WERI-Rb-1 (cell line): ENCODE measurements at regions not wholly inside any gene's neighbourhood (a gene's known extent, or its start where the extent isn't known, plus 50 kb on each side); places are given as distances from the start of the nearest gene placed in this dataset.

Source experiments
- DNase-seq: peaks from one replicate; pipeline ENCODE4 v3.0.0-alpha.2; 2020
- H3K27ac ChIP-seq: fragments of 250-450 bp; sonication (Bioruptor Pico); 2 replicates; pipeline ENCODE4 v1.5.1; 2020; ENCODE audit warnings: mild to moderate bottlenecking, moderate library complexity
- H3K27me3 ChIP-seq: fragments of 250-450 bp; sonication (Bioruptor Pico); 2 replicates; pipeline ENCODE4 v1.5.1; 2021; ENCODE audit warnings: mild to moderate bottlenecking, low read depth, moderate library complexity; ENCODE audit not compliant: insufficient read depth, severe bottlenecking
- H3K36me3 ChIP-seq: fragments of 250-450 bp; sonication (Bioruptor Pico); 2 replicates; pipeline ENCODE4 v1.5.1; 2020; ENCODE audit warnings: mild to moderate bottlenecking, moderate library complexity
- H3K4me3 ChIP-seq: 2 replicates; pipeline ENCODE4 v1.5.1; 2011; ENCODE audit warnings: low read depth, mild to moderate bottlenecking, control low read depth, low read length
- H3K9me3 ChIP-seq: fragments of 250-450 bp; sonication (Bioruptor Pico); 2 replicates; pipeline ENCODE4 v1.5.1; 2021; ENCODE audit warnings: mild to moderate bottlenecking, moderate library complexity; ENCODE audit not compliant: severe bottlenecking
- TF ChIP-seq, protein P1 (sequence below): IDR thresholded peaks from 2 replicates; pipeline ENCODE4 v1.5.1; 2011; ENCODE audit warnings: low read depth, mild to moderate bottlenecking, control low read depth, inconsistent platforms, low read length

DNA sequence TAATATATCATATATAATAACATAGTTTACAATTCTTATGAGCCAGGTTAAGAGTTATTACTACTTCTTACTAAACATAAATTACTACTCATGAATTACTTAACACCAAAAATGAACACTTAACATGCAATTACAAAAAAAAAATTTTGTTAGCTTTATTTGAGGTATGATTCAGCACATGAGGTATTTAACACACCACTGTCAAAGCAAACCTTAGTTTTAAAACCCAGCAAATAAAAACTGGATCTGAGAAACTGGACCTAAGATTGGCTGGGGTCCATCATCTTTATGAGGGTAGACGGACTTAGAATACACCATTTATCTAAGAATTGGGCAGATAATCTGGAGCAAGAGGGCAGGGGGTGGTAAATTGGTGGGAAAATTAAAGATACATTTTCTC is 81.8 kb upstream of the CREB1 start:
- TF ChIP-seq, protein P1, sequence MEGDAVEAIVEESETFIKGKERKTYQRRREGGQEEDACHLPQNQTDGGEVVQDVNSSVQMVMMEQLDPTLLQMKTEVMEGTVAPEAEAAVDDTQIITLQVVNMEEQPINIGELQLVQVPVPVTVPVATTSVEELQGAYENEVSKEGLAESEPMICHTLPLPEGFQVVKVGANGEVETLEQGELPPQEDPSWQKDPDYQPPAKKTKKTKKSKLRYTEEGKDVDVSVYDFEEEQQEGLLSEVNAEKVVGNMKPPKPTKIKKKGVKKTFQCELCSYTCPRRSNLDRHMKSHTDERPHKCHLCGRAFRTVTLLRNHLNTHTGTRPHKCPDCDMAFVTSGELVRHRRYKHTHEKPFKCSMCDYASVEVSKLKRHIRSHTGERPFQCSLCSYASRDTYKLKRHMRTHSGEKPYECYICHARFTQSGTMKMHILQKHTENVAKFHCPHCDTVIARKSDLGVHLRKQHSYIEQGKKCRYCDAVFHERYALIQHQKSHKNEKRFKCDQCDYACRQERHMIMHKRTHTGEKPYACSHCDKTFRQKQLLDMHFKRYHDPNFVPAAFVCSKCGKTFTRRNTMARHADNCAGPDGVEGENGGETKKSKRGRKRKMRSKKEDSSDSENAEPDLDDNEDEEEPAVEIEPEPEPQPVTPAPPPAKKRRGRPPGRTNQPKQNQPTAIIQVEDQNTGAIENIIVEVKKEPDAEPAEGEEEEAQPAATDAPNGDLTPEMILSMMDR = no peak
- no peaks in the 10 kb centered on the region for H3K27me3 ChIP-seq
- H3K36me3 ChIP-seq = no peaks in the 10 kb centered on the region
- H3K9me3 ChIP-seq = no peaks in the 10 kb centered on the region
- DNase-seq = no peak
- no peak overlapping the region for H3K27ac ChIP-seq
- H3K4me3 ChIP-seq = no peak overlapping the region

DNA sequence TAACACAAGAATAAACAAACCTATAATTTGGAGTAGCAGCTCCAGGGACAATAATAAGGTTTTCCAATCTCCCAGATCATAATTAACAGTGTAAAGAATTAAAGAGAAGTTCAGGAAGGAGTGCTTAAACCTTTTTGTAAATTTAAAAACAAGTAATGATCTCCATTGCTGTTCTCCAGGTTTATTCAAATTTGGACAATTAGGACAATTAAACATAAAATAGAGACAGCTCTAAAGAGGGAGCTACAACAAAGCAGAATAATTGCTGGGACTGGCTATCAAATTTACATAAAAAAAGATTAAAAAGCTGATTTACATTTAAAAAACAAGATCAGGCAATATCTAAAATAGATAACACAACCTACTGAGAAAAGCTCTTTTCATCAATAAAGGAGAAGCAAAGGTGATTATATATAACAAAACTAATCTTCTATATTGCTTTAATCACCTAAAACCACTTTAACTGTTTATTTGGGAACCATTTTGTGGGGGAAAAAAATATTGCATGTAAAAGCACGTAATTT is 80.1 kb upstream of the CREB1 start:
- H3K27ac ChIP-seq = no peak overlapping the region
- no peaks in the 10 kb centered on the region for H3K27me3 ChIP-seq
- no peaks in the 10 kb centered on the region for H3K36me3 ChIP-seq
- TF ChIP-seq, protein P1 = no peak
- no peak for DNase-seq
- no peaks in the 10 kb centered on the region for H3K9me3 ChIP-seq
- H3K4me3 ChIP-seq = no peak overlapping the region

DNA sequence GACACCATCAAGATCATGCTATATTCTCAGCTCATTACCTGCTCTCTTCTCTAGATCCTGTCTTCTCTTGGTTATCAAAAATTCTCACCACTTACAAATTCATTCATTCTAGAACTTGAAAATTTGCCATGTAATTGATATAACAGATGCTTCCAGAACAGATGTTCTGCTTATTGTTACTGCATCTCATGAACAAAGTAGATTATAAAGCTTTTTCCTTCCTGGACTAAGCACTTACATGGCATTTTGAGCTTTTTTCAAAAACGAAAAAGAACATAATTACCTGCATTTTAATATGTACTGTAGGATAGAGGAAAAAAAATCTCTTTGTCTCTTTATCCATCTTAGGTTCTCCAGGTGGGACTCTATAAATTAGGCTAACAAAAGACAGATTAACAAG is 79.6 kb upstream of the CREB1 start:
- no peak for DNase-seq
- H3K9me3 ChIP-seq = no peaks in the 10 kb centered on the region
- no peaks in the 10 kb centered on the region for H3K36me3 ChIP-seq
- H3K4me3 ChIP-seq = no peak overlapping the region
- no peak overlapping the region for H3K27ac ChIP-seq
- TF ChIP-seq, protein P1 = no peak
- H3K27me3 ChIP-seq = no peaks in the 10 kb centered on the region

DNA sequence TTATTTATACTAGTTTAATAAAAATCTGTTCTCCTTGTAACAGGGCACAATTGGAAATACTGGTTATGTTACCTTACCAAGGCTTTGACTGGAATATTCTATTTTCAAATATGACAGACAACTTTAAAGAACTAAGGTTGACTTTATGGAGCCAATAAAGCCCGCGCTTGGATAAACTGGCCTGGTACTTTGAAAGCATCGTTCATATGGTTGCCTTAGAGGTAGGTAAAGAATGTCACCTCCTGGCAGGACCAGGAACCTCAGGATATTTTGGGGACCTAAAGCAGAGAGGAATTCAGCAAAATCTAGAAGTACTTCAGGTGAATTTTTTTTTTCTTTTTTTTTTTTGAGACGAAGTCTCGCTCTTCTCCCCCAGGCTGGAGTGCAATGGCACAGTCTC is 71.2 kb upstream of the CREB1 start:
- Histone ChIP-seq H3K36me3 (no peaks in the 10 kb centered on the region), H3K4me3 (no peak overlapping the region), H3K27me3 (no peaks in the 10 kb centered on the region), H3K9me3 (no peaks in the 10 kb centered on the region), H3K27ac (no peak overlapping the region)
- no peak for DNase-seq
- TF ChIP-seq, protein P1 = no peak

DNA sequence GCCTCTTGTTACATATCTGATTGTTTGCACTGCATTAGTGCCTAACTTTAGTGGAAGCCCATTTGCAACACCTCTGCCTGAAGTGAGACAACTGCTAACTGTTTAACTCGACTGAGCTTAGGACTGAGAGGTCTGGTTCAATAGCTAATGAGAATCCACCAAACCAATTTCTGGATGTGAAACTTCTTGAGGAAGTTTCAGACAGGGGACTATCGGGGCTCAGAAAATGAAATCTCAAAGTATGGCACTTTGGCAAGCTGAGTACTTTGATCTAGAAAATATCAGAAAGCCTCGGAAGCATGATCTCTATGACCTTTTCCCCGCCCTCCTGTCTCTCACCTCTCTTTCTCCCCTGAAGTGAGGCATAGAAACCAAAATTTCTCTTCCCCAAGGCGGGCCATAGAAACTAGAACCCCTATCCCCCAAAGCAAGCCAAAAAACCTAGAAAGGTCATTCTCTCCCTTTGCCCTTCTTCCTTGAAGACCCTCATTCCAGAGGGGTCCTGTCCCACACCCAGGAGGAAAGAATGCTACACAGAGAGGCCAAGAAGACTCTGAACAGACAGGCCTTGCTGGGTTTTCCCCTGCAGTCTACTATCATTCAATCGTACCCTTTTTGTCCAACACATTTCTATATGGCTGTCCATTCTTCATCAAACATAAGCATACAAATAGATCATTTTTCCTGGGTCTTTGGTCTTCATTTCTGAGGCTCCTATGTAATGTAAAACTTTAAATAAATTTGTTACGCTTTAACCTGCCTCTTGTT is 69.6 kb upstream of the CREB1 start:
- no peak overlapping the region for H3K4me3 ChIP-seq
- no peaks in the 10 kb centered on the region for H3K36me3 ChIP-seq
- H3K27me3 ChIP-seq = no peaks in the 10 kb centered on the region
- TF ChIP-seq, protein P1 = no peak
- no peak overlapping the region for H3K27ac ChIP-seq
- H3K9me3 ChIP-seq = no peaks in the 10 kb centered on the region
- no peak for DNase-seq

DNA sequence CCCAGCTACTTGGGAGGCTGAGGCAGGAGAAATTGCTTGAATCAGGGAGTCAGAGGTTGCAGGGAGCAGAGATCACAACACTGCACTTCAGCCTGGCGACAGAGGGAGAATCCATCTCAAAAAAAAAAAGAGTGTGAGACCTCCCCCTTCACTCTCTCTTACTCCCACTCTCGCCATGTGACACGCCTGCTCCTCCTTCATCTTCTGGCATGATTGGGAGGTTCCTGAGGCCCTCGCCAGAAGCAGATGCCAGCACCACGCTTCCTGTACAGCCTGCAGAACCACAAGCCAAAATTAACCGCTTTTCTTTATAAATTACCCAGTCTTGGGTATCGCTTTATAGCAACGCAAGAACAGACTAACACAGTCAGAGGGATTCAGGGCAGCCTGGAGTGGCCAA is 66.3 kb upstream of the CREB1 start:
- H3K27ac ChIP-seq = no peak overlapping the region
- no peaks in the 10 kb centered on the region for H3K27me3 ChIP-seq
- H3K4me3 ChIP-seq = no peak overlapping the region
- no peak for DNase-seq
- no peaks in the 10 kb centered on the region for H3K36me3 ChIP-seq
- no peaks in the 10 kb centered on the region for H3K9me3 ChIP-seq
- TF ChIP-seq, protein P1 = no peak
